Fibroblast of lung (primary cell): ENCODE measurements at regions not wholly inside any gene's neighbourhood (a gene's known extent, or its start where the extent isn't known, plus 50 kb on each side); places are given as distances from the start of the nearest gene placed in this dataset.

Experiments
- DNase-seq, 2 donors: peaks; one replicate each; pipeline versions ENCODE4 v3.0.0 to v3.0.0-alpha.2; 2010; ENCODE audit warnings: low read depth in 2 of 2
- H2AFZ ChIP-seq: 2 replicates; pipeline ENCODE4 v1.5.1; 2012; ENCODE audit warnings: low read length, control low read depth, inconsistent platforms
- H3K27ac ChIP-seq: 2 replicates; pipeline ENCODE4 v1.5.1; 2011; ENCODE audit warnings: low read length, control low read depth; ENCODE audit not compliant: insufficient read depth
- H3K27me3 ChIP-seq: 2 replicates; pipeline ENCODE4 v1.5.1; 2011; ENCODE audit warnings: mild to moderate bottlenecking, low read length; ENCODE audit not compliant: control insufficient read depth, insufficient read depth
- H3K36me3 ChIP-seq: 2 replicates; pipeline ENCODE4 v1.5.1; 2011; ENCODE audit warnings: low read length; ENCODE audit not compliant: control insufficient read depth, insufficient read depth
- H3K4me1 ChIP-seq: 2 replicates; pipeline ENCODE4 v1.5.1; 2011; ENCODE audit warnings: low read length; ENCODE audit not compliant: control insufficient read depth, insufficient read depth; ENCODE audit errors: extremely low read depth
- H3K4me2 ChIP-seq: 2 replicates; pipeline ENCODE4 v1.5.1; 2011; ENCODE audit warnings: low read length, control low read depth; ENCODE audit not compliant: insufficient read depth; ENCODE audit errors: extremely low read depth
- H3K4me3 ChIP-seq, 4 experiments: fragments of 200-600 bp in 1 of 4; sonication (generic) in 1 of 4; replicated peaks in 1 of 4; 2 replicates each; pipeline ENCODE4 v1.5.1; 2011 to 2016; ENCODE audit warnings: low read length in 4 of 4, low read depth in 3 of 4, mild to moderate bottlenecking in 3 of 4, control low read depth in 2 of 4, inconsistent platforms in 1 of 4, mixed read lengths in 1 of 4; ENCODE audit not compliant: insufficient read depth in 1 of 4; ENCODE audit errors: control extremely low read depth in 1 of 4
- H3K79me2 ChIP-seq: 2 replicates; pipeline ENCODE4 v1.5.1; 2012; ENCODE audit warnings: mild to moderate bottlenecking, low read length, inconsistent platforms; ENCODE audit not compliant: control insufficient read depth, insufficient read depth
- H3K9ac ChIP-seq: 2 replicates; pipeline ENCODE4 v1.5.1; 2011; ENCODE audit warnings: mild to moderate bottlenecking, low read length, control low read depth; ENCODE audit not compliant: insufficient read depth
- H3K9me3 ChIP-seq: 2 replicates; pipeline ENCODE4 v1.5.1; 2012; ENCODE audit warnings: low read depth, low read length; ENCODE audit not compliant: control insufficient read depth, insufficient read depth
- H4K20me1 ChIP-seq: 2 replicates; pipeline ENCODE4 v1.5.1; 2011; ENCODE audit warnings: low read length; ENCODE audit not compliant: control insufficient read depth, insufficient read depth; ENCODE audit errors: extremely low read depth
- CTCF ChIP-seq, 2 donors: IDR thresholded peaks in 1 of 2; conservative IDR thresholded peaks in 1 of 2; 1 replicate in 1 of 2; 2 replicates in 1 of 2; pipeline ENCODE4 v1.5.1; 2011 to 2012; ENCODE audit warnings: low read length in 2 of 2, control low read depth in 1 of 2, inconsistent platforms in 1 of 2, low read depth in 1 of 2, mild to moderate bottlenecking in 1 of 2
- EZH2 ChIP-seq: IDR thresholded peaks from 2 replicates; pipeline ENCODE4 v1.5.1; 2012; ENCODE audit warnings: low read length, control low read depth, mild to moderate bottlenecking; ENCODE audit errors: missing control alignments

GRCh38 chr13:64684108-64684507, 2546.0 kb downstream of the PCDH9 start:
- no peaks in the 10 kb centered on the region for H3K9me3 ChIP-seq
- no peaks in the 10 kb centered on the region for H4K20me1 ChIP-seq
- H3K9ac ChIP-seq, result no peak overlapping the region
- no peak overlapping the region for H2AFZ ChIP-seq
- no peak overlapping the region for H3K4me2 ChIP-seq
- no peak for DNase-seq
- no peaks in the 10 kb centered on the region for H3K27me3 ChIP-seq
- H3K4me1 ChIP-seq, result no peaks in the 10 kb centered on the region
- no peaks in the 10 kb centered on the region for H3K79me2 ChIP-seq
- no peak overlapping the region for H3K4me3 ChIP-seq
- no peak overlapping the region for H3K27ac ChIP-seq
- no peaks in the 10 kb centered on the region for H3K36me3 ChIP-seq
- TF ChIP-seq CTCF (conservative IDR thresholded peaks at IDR 0.05 in 1 of 2, IDR thresholded peaks at IDR 0.05 in 1 of 2; ENCODE audit: low read depth in 1 of 2, low read length in 2 of 2), result no peak
- no peak for TF ChIP-seq EZH2

DNA sequence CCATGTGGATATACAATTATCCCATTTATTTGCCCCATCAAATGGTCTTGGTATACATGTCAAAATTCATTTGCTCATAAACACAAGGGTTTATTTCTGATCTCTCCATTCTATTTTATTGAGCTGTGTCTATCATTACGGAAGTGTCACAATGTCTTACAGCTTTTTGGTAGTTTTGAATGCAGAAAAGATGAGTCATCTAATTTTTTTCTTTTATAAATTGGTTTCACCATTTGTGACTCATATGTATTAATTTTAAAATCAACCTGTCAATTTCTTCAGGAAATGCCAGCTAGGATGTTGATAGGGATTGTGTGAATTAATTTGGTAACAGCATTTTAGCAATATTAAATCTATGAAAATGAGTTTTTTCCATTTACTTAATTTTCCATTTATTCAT, 2549.4 kb downstream of the PCDH9 start:
- Histone ChIP-seq H2AFZ (no peak overlapping the region), H3K4me3 (no peak overlapping the region), H3K27ac (no peak overlapping the region), H3K4me1 (no peaks in the 10 kb centered on the region), H3K79me2 (no peaks in the 10 kb centered on the region), H3K9ac (no peak overlapping the region), H3K27me3 (no peaks in the 10 kb centered on the region), H3K36me3 (no peaks in the 10 kb centered on the region), H3K9me3 (no peaks in the 10 kb centered on the region), H3K4me2 (no peak overlapping the region), H4K20me1 (no peaks in the 10 kb centered on the region)
- TF ChIP-seq CTCF (conservative IDR thresholded peaks at IDR 0.05 in 1 of 2, IDR thresholded peaks at IDR 0.05 in 1 of 2; ENCODE audit: low read depth in 1 of 2, low read length in 2 of 2) (no peak), EZH2 (no peak)
- DNase-seq, result no peak

- no peak overlapping the region for H3K9ac ChIP-seq
- no peaks in the 10 kb centered on the region for H4K20me1 ChIP-seq
- H3K4me3 ChIP-seq, result no peak overlapping the region
- H3K27me3 ChIP-seq, result no peaks in the 10 kb centered on the region
- H3K79me2 ChIP-seq, result no peaks in the 10 kb centered on the region
- peak; percentile 22 to 71 for DNase-seq
- TF ChIP-seq EZH2, result no peak
- no peak for TF ChIP-seq CTCF (conservative IDR thresholded peaks at IDR 0.05 in 1 of 2, IDR thresholded peaks at IDR 0.05 in 1 of 2; ENCODE audit: low read depth in 1 of 2, low read length in 2 of 2)
- no peaks in the 10 kb centered on the region for H3K36me3 ChIP-seq
- no peak overlapping the region for H2AFZ ChIP-seq
- H3K27ac ChIP-seq, result no peak overlapping the region
- H3K9me3 ChIP-seq, result no peaks in the 10 kb centered on the region
- H3K4me2 ChIP-seq, result no peak overlapping the region
- no peaks in the 10 kb centered on the region for H3K4me1 ChIP-seq
These were observed 2554.8 kb downstream of the PCDH9 start for GRCh38 chr13:64675255-64675892.
